HL-60 (cell line): ENCODE measurements at regions not wholly inside any gene's neighbourhood (a gene's known extent, or its start where the extent isn't known, plus 50 kb on each side); places are given as distances from the start of the nearest gene placed in this dataset.

Source experiments
- GABPA ChIP-seq: IDR thresholded peaks from 2 replicates; pipeline ENCODE4 v1.6.1; 2012; ENCODE audit warnings: low read depth
- POLR2AphosphoS5 ChIP-seq: IDR thresholded peaks from 2 replicates; pipeline ENCODE4 v1.6.1; 2012; ENCODE audit warnings: low read depth
- SPI1 ChIP-seq: IDR thresholded peaks from 2 replicates; pipeline ENCODE4 v1.6.1; 2012; ENCODE audit warnings: low read depth, mild to moderate bottlenecking, borderline replicate concordance
- TF ChIP-seq, protein P1 (sequence below): IDR thresholded peaks from one replicate; pipeline ENCODE4 v1.5.1; 2011; ENCODE audit warnings: low read length, control low read depth, inconsistent platforms; ENCODE audit not compliant: insufficient read depth
- TF ChIP-seq, protein P2 (sequence below): IDR thresholded peaks from 2 replicates; pipeline ENCODE4 v1.6.1; 2012; ENCODE audit warnings: low read depth; ENCODE audit not compliant: insufficient replicate concordance

DNA sequence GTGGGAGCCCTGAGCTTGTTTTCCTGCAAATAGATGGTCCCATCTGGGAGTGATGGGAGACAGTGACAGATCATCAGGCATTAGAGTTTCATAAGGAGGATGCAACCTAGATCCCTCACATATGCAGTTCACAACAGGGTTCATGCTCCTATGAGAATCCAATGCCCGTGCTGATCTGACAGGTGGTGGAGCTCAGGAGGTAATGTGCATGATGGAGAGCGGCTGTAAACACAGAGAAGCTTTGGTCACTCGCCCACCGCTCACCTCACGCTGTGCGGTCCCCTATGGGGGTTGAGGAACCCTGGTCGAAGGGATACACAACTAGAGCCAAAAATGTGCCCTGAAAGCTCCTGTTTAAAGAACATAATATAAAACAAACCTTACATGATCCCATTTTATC is 88.5 kb upstream of the CREB5 start:
- TF ChIP-seq, protein P1, sequence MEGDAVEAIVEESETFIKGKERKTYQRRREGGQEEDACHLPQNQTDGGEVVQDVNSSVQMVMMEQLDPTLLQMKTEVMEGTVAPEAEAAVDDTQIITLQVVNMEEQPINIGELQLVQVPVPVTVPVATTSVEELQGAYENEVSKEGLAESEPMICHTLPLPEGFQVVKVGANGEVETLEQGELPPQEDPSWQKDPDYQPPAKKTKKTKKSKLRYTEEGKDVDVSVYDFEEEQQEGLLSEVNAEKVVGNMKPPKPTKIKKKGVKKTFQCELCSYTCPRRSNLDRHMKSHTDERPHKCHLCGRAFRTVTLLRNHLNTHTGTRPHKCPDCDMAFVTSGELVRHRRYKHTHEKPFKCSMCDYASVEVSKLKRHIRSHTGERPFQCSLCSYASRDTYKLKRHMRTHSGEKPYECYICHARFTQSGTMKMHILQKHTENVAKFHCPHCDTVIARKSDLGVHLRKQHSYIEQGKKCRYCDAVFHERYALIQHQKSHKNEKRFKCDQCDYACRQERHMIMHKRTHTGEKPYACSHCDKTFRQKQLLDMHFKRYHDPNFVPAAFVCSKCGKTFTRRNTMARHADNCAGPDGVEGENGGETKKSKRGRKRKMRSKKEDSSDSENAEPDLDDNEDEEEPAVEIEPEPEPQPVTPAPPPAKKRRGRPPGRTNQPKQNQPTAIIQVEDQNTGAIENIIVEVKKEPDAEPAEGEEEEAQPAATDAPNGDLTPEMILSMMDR = no peak
- TF ChIP-seq, protein P2, sequence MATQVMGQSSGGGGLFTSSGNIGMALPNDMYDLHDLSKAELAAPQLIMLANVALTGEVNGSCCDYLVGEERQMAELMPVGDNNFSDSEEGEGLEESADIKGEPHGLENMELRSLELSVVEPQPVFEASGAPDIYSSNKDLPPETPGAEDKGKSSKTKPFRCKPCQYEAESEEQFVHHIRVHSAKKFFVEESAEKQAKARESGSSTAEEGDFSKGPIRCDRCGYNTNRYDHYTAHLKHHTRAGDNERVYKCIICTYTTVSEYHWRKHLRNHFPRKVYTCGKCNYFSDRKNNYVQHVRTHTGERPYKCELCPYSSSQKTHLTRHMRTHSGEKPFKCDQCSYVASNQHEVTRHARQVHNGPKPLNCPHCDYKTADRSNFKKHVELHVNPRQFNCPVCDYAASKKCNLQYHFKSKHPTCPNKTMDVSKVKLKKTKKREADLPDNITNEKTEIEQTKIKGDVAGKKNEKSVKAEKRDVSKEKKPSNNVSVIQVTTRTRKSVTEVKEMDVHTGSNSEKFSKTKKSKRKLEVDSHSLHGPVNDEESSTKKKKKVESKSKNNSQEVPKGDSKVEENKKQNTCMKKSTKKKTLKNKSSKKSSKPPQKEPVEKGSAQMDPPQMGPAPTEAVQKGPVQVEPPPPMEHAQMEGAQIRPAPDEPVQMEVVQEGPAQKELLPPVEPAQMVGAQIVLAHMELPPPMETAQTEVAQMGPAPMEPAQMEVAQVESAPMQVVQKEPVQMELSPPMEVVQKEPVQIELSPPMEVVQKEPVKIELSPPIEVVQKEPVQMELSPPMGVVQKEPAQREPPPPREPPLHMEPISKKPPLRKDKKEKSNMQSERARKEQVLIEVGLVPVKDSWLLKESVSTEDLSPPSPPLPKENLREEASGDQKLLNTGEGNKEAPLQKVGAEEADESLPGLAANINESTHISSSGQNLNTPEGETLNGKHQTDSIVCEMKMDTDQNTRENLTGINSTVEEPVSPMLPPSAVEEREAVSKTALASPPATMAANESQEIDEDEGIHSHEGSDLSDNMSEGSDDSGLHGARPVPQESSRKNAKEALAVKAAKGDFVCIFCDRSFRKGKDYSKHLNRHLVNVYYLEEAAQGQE = no peak
- no peak for TF ChIP-seq POLR2AphosphoS5
- no peak for TF ChIP-seq SPI1
- TF ChIP-seq GABPA = no peak
